ENCODE measurements at regions not wholly inside any gene's neighbourhood (a gene's known extent, or its start where the extent isn't known, plus 50 kb on each side); places are given as distances from the start of the nearest gene placed in this dataset.

- no peak for DNase-seq (ENCODE audit: low spot score in 2 of 2)
- TF ChIP-seq POLR2A (IDR thresholded peaks at IDR 0.05) (no peak), CTCF (IDR thresholded peaks at IDR 0.05) (no peak)
- intact Hi-C loops (cut with DNase I; ENCODE audit: low total_unique reads): no loop called here
- H3K4me3 ChIP-seq (ENCODE audit: low read depth, poor library complexity, severe bottlenecking): no peak overlapping the region
- 60 to 68% methylated on average over 3 of the region's 3 CpGs for WGBS, 2 donors
Measured at GRCh38 chr11:92276773-92277172, 52.2 kb downstream of the FAT3 start.

GRCh38 chr11:92277871-92278270 lies 53.3 kb downstream of the FAT3 start:
- TF ChIP-seq POLR2A (IDR thresholded peaks at IDR 0.05) (no peak), CTCF (IDR thresholded peaks at IDR 0.05) (no peak)
- intact Hi-C loops (cut with DNase I; ENCODE audit: low total_unique reads): no loop called here
- 67 to 81% methylated on average over 1 of the region's 1 CpG for WGBS, 2 donors
- no peak overlapping the region for H3K4me3 ChIP-seq (ENCODE audit: low read depth, poor library complexity, severe bottlenecking)
- no peak for DNase-seq (ENCODE audit: low spot score in 2 of 2)

- TF ChIP-seq CTCF (IDR thresholded peaks at IDR 0.05) (no peak), POLR2A (IDR thresholded peaks at IDR 0.05) (no peak)
- 66 to 85% methylated on average over 1 of the region's 1 CpG for WGBS, 2 donors
- no peak for DNase-seq (ENCODE audit: low spot score in 2 of 2)
- no peak overlapping the region for H3K4me3 ChIP-seq (ENCODE audit: low read depth, poor library complexity, severe bottlenecking)
- intact Hi-C loops (cut with DNase I; ENCODE audit: low total_unique reads): no loop called here
Measured at GRCh38 chr11:92278791-92279433, 54.3 kb downstream of the FAT3 start.

GRCh38 chr11:92284107-92284506 lies 59.5 kb downstream of the FAT3 start:
- WGBS, 2 donors: 68 to 78% methylated on average over 3 of the region's 3 CpGs
- intact Hi-C loops (cut with DNase I; ENCODE audit: low total_unique reads): no loop called here
- H3K4me3 ChIP-seq (ENCODE audit: low read depth, poor library complexity, severe bottlenecking): no peak overlapping the region
- DNase-seq (ENCODE audit: low spot score in 2 of 2): no peak
- TF ChIP-seq POLR2A (IDR thresholded peaks at IDR 0.05) (no peak), CTCF (IDR thresholded peaks at IDR 0.05) (no peak)

- DNase-seq (ENCODE audit: low spot score in 2 of 2): no peak
- intact Hi-C loops (cut with DNase I; ENCODE audit: low total_unique reads): no loop called here
- TF ChIP-seq POLR2A (IDR thresholded peaks at IDR 0.05): no peak
- no peak for TF ChIP-seq CTCF (IDR thresholded peaks at IDR 0.05)
- H3K4me3 ChIP-seq (ENCODE audit: low read depth, poor library complexity, severe bottlenecking): no peak overlapping the region
- 61 to 69% methylated on average over 5 of the region's 5 CpGs for WGBS, 2 donors
Measured at GRCh38 chr11:92284558-92284957, 59.9 kb downstream of the FAT3 start.

GRCh38 chr11:92285776-92286175 lies 61.2 kb downstream of the FAT3 start:
- 72 to 81% methylated on average over 5 of the region's 5 CpGs for WGBS, 2 donors
- DNase-seq (ENCODE audit: low spot score in 2 of 2): no peak
- no peak overlapping the region for H3K4me3 ChIP-seq (ENCODE audit: low read depth, poor library complexity, severe bottlenecking)
- TF ChIP-seq POLR2A (IDR thresholded peaks at IDR 0.05) (no peak), CTCF (IDR thresholded peaks at IDR 0.05) (no peak)
- intact Hi-C loops (cut with DNase I; ENCODE audit: low total_unique reads): no loop called here
